ENCODE measurements at regions not wholly inside any gene's neighbourhood (a gene's known extent, or its start where the extent isn't known, plus 50 kb on each side); places are given as distances from the start of the nearest gene placed in this dataset.

- no peak for TF ChIP-seq CTCF (IDR thresholded peaks at IDR 0.05)
- TF ChIP-seq EZH2 (IDR thresholded peaks at IDR 0.05) = no peak
Observed at GRCh38 chr9:126556560-126557250, 57.0 kb upstream of the LMX1B start.

Data from neural progenitor cell (in vitro differentiated cells).